K562 (cell line): ENCODE measurements at regions not wholly inside any gene's neighbourhood (a gene's known extent, or its start where the extent isn't known, plus 50 kb on each side); places are given as distances from the start of the nearest gene placed in this dataset.

Source experiments
- ATAC-seq: fragments of 200-7000 bp; cut with Tn5 transposase; 3 replicates; pipeline ENCODE4 v1.9.1; 2020; ENCODE audit warnings: moderate library complexity
- BruUV-seq: library from RNA; stranded (reverse); fragments of 400-500 nt; replicated peaks from 2 replicates; lab custom pipeline; 2021; lab: Mats Ljungman, UMichigan
- CTCF ChIA-PET: fragments of 300-600 bp; formaldehyde crosslinking; extraction: SDS; loops from one replicate; lab custom pipeline; 2021; ENCODE audit warnings: low intra/inter-chr PET ratio; lab: Yijun Ruan, JAX
- POLR2A ChIA-PET: fragments of 300-600, 350-650 bp; sonication (Branson Sonifier 250); formaldehyde crosslinking; extraction: SDS; loops from one replicate; lab custom pipeline; 2021; ENCODE audit warnings: antibody characterized with exemption, inconsistent platforms; lab: Yijun Ruan, JAX
- DNase-seq, 4 experiments: peaks; one replicate each; pipeline versions ENCODE4 v3.0.0 to v3.0.0-alpha.2; 2011 to 2018; ENCODE audit warnings: low spot score in 3 of 4, mixed read lengths in 3 of 4; ENCODE audit errors: extremely low read depth in 1 of 4
- FAIRE-seq: peaks from 2 replicates; lab custom pipeline; 2011; peaks lifted over from hg19 to GRCh38; lab: Jason Lieb, UNC
- H2AFZ ChIP-seq: 2 replicates; pipeline ENCODE4 v1.6.0; 2011; ENCODE audit warnings: low read depth, low read length, control low read depth, inconsistent platforms
- H3K27ac ChIP-seq: fragments of 200-600 bp; 3 replicates; pipeline ENCODE4 v1.8.0; 2011; ENCODE audit warnings: low read depth, mild to moderate bottlenecking, control low read depth, inconsistent platforms, low read length, moderate library complexity, mixed read lengths; ENCODE audit errors: extremely low read depth
- H3K27me3 ChIP-seq, 2 experiments: fragments of 300-600 bp in 1 of 2; 2 replicates in 1 of 2; 3 replicates in 1 of 2; pipeline versions ENCODE4 v1.6.0 to v1.8.0; 2011; ENCODE audit warnings: inconsistent platforms in 2 of 2, low read length in 2 of 2, mild to moderate bottlenecking in 1 of 2, mixed read lengths in 1 of 2, moderate library complexity in 1 of 2; ENCODE audit not compliant: control insufficient read depth in 2 of 2, insufficient read depth in 2 of 2
- H3K36me3 ChIP-seq: fragments of 300-600 bp; 3 replicates; pipeline ENCODE4 v1.8.0; 2011; ENCODE audit warnings: mild to moderate bottlenecking, low read length, inconsistent platforms; ENCODE audit not compliant: control insufficient read depth, insufficient read depth
- H3K4me1 ChIP-seq, 2 experiments: fragments of 200-600 bp in 1 of 2; replicated peaks in 1 of 2; 2 replicates in 1 of 2; 3 replicates in 1 of 2; pipeline versions ENCODE4 v1.5.1 to v1.8.0; 2011; ENCODE audit warnings: inconsistent platforms in 2 of 2, low read length in 2 of 2, mild to moderate bottlenecking in 1 of 2, mixed read lengths in 1 of 2, moderate library complexity in 1 of 2; ENCODE audit not compliant: control insufficient read depth in 2 of 2, insufficient read depth in 2 of 2
- H3K4me2 ChIP-seq: 2 replicates; pipeline ENCODE4 v1.6.1; 2011; ENCODE audit warnings: low read length, control low read depth, inconsistent platforms, mixed read lengths; ENCODE audit not compliant: insufficient read depth
- H3K4me3 ChIP-seq: fragments of 200-600 bp; sonication (generic), shearing (Covaris generic); 2 replicates; pipeline ENCODE4 v1.5.1; 2016; ENCODE audit warnings: control low read depth, inconsistent platforms
- H3K79me2 ChIP-seq: fragments of 200-600 bp; 3 replicates; pipeline ENCODE4 v1.8.0; 2011; ENCODE audit warnings: low read length, inconsistent platforms; ENCODE audit not compliant: control insufficient read depth, insufficient read depth
- H3K9ac ChIP-seq, 2 experiments: 2 replicates each; pipeline versions ENCODE4 v1.6.0 to v1.6.1; 2011; ENCODE audit warnings: low read depth in 2 of 2, low read length in 2 of 2, control low read depth in 1 of 2, inconsistent platforms in 1 of 2, mild to moderate bottlenecking in 1 of 2, mixed read lengths in 1 of 2; ENCODE audit not compliant: insufficient read depth in 1 of 2
- H3K9me1 ChIP-seq: one replicate; pipeline ENCODE4 v1.6.0; 2011; ENCODE audit warnings: inconsistent platforms, mild to moderate bottlenecking, low read length, moderate library complexity; ENCODE audit not compliant: control insufficient read depth, insufficient read depth
- H3K9me3 ChIP-seq: replicated peaks from 2 replicates; pipeline ENCODE4 v1.5.1; 2011; ENCODE audit warnings: low read depth, low read length, inconsistent platforms; ENCODE audit not compliant: control insufficient read depth, insufficient read depth
- H4K20me1 ChIP-seq: replicated peaks from 2 replicates; pipeline ENCODE4 v1.6.1; 2011; ENCODE audit warnings: low read length, inconsistent platforms, mixed read lengths; ENCODE audit not compliant: control insufficient read depth, insufficient read depth
- HDAC2 ChIP-seq: fragments of 450-650 bp; IDR thresholded peaks from 2 replicates; pipeline ENCODE4 v1.6.1; 2016; ENCODE audit warnings: mild to moderate bottlenecking
- HINFP ChIP-seq: fragments of 450-650 bp; conservative IDR thresholded peaks from 2 replicates; pipeline ENCODE4 v1.6.1; 2016; ENCODE audit warnings: missing genetic modification characterization, low read depth, mild to moderate bottlenecking, control low read depth, missing compliant biosample characterization
- POLR2AphosphoS2 ChIP-seq: IDR thresholded peaks from 2 replicates; pipeline ENCODE4 v1.6.1; 2012; ENCODE audit warnings: low read length, improper control_type of control experiment
- PRMT5 ChIP-seq: sonication (generic); formaldehyde crosslinking; IDR thresholded peaks from 2 replicates; pipeline ENCODE4 v1.5.0; 2020; ENCODE audit warnings: missing genetic modification reagents
- UBTF ChIP-seq, 2 experiments: IDR thresholded peaks; 2 replicates each; pipeline ENCODE4 v1.6.1; 2012; ENCODE audit warnings: improper control_type of control experiment in 2 of 2, low read depth in 2 of 2, low read length in 2 of 2, borderline replicate concordance in 1 of 2
- ZNF449 ChIP-seq: fragments of 250-450 bp; sonication (Bioruptor Pico); IDR thresholded peaks from 2 replicates; pipeline ENCODE4 v1.8.0; 2022; ENCODE audit warnings: moderate library complexity, mild to moderate bottlenecking, inconsistent platforms
- ZSCAN29 ChIP-seq: fragments of 450-650 bp; IDR thresholded peaks from 2 replicates; pipeline ENCODE4 v1.6.1; 2017
- WGBS: fragments of 100-300 bp; shearing (Covaris generic); methylation state at CpG from one replicate; pipeline ENCODE4 v1.1.6; 2016; ENCODE audit warnings: low coverage, mixed read lengths; ENCODE audit not compliant: insufficient coverage; ENCODE audit errors: missing lambda C conversion rate; 5-methylcytosine and 5-hydroxymethylcytosine counted together
- in situ Hi-C: fragments of 300-500 bp; cut with MboI; formaldehyde crosslinking; loops from 4 replicates; pipeline ENCODE4 v1.15.0; 2018; ENCODE audit warnings: inconsistent platforms, mixed read lengths
- intact Hi-C: fragments of 100-400 bp; cut with micrococcal nuclease; formaldehyde crosslinking; loops from 2 replicates; pipeline ENCODE4 v1.14.2; 2022

GRCh38 chr9:107742531-107743309, 253.2 kb upstream of the KLF4 start:
- ATAC-seq (no peak), FAIRE-seq (no peak), DNase-seq (no peak)
- BruUV-seq: no TSS peak
- Histone ChIP-seq H3K9me1 (no peaks in the 10 kb centered on the region), H3K79me2 (no peaks in the 10 kb centered on the region), H3K4me1 (peaks cover 0 to 4% of the 10 kb centered on the region in 2 experiments; a peak in 2 of 5 replicates), H3K9me3 (no peaks in the 10 kb centered on the region), H2AFZ (no peak overlapping the region), H3K27me3 (peaks cover 18 to 38% of the 10 kb centered on the region in 2 experiments), H3K36me3 (no peaks in the 10 kb centered on the region), H3K4me2 (no peak overlapping the region), H3K27ac (no peak overlapping the region), H4K20me1 (no peaks in the 10 kb centered on the region), H3K4me3 (no peak overlapping the region), H3K9ac (no peak overlapping the region)
- ChIA-PET POLR2A (interaction anchor here (0.6 to 1.0 kb wide), 2 partner anchors 9 to 742 kb away, joined by 3 read pairs; no protein-coding TSS in a partner anchor), CTCF (no interaction called here)
- WGBS: 15% methylated on average over 10 of the region's 10 CpGs
- in situ Hi-C loops (no loop called here), intact Hi-C loops (no loop called here)
- no peak for TF ChIP-seq UBTF (IDR thresholded peaks at IDR 0.05; ENCODE audit: borderline replicate concordance in 1 of 2, low read depth in 2 of 2, low read length in 2 of 2)
- no peak for TF ChIP-seq POLR2AphosphoS2
- TF ChIP-seq HINFP: no peak
- no peak for TF ChIP-seq ZSCAN29
- TF ChIP-seq PRMT5 (CRISPR knock-in tag): no peak
- no peak for TF ChIP-seq HDAC2
- no peak for TF ChIP-seq ZNF449
